Loucy (cell line): ENCODE measurements at regions not wholly inside any gene's neighbourhood (a gene's known extent, or its start where the extent isn't known, plus 50 kb on each side); places are given as distances from the start of the nearest gene placed in this dataset.

ENCODE experiments used
- EZH2phosphoT487 ChIP-seq: fragments of 200-600 bp; IDR thresholded peaks from 2 replicates; pipeline ENCODE4 v1.6.1; 2018; ENCODE audit warnings: antibody characterized with exemption, mild to moderate bottlenecking, moderate library complexity, borderline replicate concordance
- TF ChIP-seq, protein P1 (sequence below): fragments of 200-600 bp; sonication (generic); conservative IDR thresholded peaks from 2 replicates; pipeline ENCODE4 v1.5.1; 2014; ENCODE audit warnings: mild to moderate bottlenecking, antibody characterized with exemption, low read length

DNA sequence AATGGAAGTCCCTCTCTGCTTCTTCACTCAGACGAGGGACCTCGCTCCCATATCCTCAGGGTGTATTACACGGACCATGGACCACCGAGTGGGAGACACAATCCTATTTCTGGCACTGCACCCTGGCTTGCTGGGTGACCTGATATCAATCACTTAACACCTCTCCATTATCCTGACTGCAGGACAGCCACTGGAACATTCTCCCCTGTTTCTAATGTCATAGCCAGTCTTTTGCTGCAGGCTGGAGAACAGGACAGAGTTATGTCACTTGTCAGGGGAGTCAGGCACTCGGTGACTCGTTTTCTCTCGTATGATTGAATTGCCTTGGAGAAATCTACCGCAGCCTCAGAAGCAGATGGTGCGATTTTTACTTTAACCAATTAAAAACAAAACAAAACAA is 219.1 kb upstream of the IGFBP7 start:
- TF ChIP-seq, protein P1, sequence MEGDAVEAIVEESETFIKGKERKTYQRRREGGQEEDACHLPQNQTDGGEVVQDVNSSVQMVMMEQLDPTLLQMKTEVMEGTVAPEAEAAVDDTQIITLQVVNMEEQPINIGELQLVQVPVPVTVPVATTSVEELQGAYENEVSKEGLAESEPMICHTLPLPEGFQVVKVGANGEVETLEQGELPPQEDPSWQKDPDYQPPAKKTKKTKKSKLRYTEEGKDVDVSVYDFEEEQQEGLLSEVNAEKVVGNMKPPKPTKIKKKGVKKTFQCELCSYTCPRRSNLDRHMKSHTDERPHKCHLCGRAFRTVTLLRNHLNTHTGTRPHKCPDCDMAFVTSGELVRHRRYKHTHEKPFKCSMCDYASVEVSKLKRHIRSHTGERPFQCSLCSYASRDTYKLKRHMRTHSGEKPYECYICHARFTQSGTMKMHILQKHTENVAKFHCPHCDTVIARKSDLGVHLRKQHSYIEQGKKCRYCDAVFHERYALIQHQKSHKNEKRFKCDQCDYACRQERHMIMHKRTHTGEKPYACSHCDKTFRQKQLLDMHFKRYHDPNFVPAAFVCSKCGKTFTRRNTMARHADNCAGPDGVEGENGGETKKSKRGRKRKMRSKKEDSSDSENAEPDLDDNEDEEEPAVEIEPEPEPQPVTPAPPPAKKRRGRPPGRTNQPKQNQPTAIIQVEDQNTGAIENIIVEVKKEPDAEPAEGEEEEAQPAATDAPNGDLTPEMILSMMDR: no peak
- TF ChIP-seq EZH2phosphoT487: no peak
